Loucy (cell line): ENCODE measurements at regions not wholly inside any gene's neighbourhood (a gene's known extent, or its start where the extent isn't known, plus 50 kb on each side); places are given as distances from the start of the nearest gene placed in this dataset.

ENCODE experiments used
- EZH2phosphoT487 ChIP-seq: fragments of 200-600 bp; IDR thresholded peaks from 2 replicates; pipeline ENCODE4 v1.6.1; 2018; ENCODE audit warnings: antibody characterized with exemption, mild to moderate bottlenecking, moderate library complexity, borderline replicate concordance
- TF ChIP-seq, protein P1 (sequence below): fragments of 200-600 bp; sonication (generic); conservative IDR thresholded peaks from 2 replicates; pipeline ENCODE4 v1.5.1; 2014; ENCODE audit warnings: mild to moderate bottlenecking, antibody characterized with exemption, low read length

DNA sequence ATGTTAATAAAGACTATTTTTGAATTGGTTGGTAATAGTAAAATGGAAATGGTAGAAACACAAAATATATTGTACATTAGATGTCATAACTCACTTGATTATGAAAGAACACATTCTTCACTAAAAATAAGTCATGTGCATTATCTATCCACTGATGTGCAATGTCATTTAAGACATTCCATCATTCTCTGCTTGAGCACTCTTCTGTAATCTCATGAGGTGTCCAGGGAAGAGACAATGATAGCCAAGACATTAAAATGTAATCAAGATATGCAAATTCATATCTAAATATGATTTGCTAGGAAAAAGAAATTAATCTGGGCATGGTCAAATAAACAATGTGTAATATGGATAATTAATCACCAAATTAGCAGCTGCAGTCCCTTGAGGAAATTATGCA, 422.5 kb downstream of the BTG1 start:
- TF ChIP-seq, protein P1, sequence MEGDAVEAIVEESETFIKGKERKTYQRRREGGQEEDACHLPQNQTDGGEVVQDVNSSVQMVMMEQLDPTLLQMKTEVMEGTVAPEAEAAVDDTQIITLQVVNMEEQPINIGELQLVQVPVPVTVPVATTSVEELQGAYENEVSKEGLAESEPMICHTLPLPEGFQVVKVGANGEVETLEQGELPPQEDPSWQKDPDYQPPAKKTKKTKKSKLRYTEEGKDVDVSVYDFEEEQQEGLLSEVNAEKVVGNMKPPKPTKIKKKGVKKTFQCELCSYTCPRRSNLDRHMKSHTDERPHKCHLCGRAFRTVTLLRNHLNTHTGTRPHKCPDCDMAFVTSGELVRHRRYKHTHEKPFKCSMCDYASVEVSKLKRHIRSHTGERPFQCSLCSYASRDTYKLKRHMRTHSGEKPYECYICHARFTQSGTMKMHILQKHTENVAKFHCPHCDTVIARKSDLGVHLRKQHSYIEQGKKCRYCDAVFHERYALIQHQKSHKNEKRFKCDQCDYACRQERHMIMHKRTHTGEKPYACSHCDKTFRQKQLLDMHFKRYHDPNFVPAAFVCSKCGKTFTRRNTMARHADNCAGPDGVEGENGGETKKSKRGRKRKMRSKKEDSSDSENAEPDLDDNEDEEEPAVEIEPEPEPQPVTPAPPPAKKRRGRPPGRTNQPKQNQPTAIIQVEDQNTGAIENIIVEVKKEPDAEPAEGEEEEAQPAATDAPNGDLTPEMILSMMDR = no peak
- no peak for TF ChIP-seq EZH2phosphoT487
